ENCODE measurements at regions not wholly inside any gene's neighbourhood (a gene's known extent, or its start where the extent isn't known, plus 50 kb on each side); places are given as distances from the start of the nearest gene placed in this dataset.

- H3K36me3 Mint-ChIP-seq (ENCODE audit: low read depth), result no peaks in the 10 kb centered on the region
- no peak overlapping the region for H3K27ac Mint-ChIP-seq
- no peak for DNase-seq
- H3K9me3 Mint-ChIP-seq, result peaks cover 10% of the 10 kb centered on the region
- H3K4me3 Mint-ChIP-seq, result no peak overlapping the region
- no peaks in the 10 kb centered on the region for H3K27me3 Mint-ChIP-seq
- no peaks in the 10 kb centered on the region for H3K4me1 Mint-ChIP-seq (ENCODE audit: low read depth)
Observed at GRCh38 chr2:82591718-82592117, 1867.4 kb downstream of the SUCLG1 start.

GRCh38 chr2:82576656-82577055 lies 1882.4 kb downstream of the SUCLG1 start:
- no peaks in the 10 kb centered on the region for H3K4me1 Mint-ChIP-seq (ENCODE audit: low read depth)

GRCh38 chr2:82539280-82539621 lies 1919.8 kb downstream of the SUCLG1 start:
- Mint-ChIP-seq H3K36me3 (ENCODE audit: low read depth) (no peaks in the 10 kb centered on the region), H3K4me1 (ENCODE audit: low read depth) (no peaks in the 10 kb centered on the region), H3K27ac (no peak overlapping the region), H3K27me3 (no peaks in the 10 kb centered on the region), H3K9me3 (peaks cover 11% of the 10 kb centered on the region), H3K4me3 (no peak overlapping the region)
- DNase-seq, result no peak

More at GRCh38 chr2:82576656-82577055, 1882.4 kb downstream of the SUCLG1 start:
- no peak overlapping the region for H3K27ac Mint-ChIP-seq
- no peak overlapping the region for H3K4me3 Mint-ChIP-seq
- peaks cover 21% of the 10 kb centered on the region for H3K9me3 Mint-ChIP-seq
- DNase-seq, result no peak
- H3K36me3 Mint-ChIP-seq (ENCODE audit: low read depth), result no peaks in the 10 kb centered on the region
- H3K27me3 Mint-ChIP-seq, result no peaks in the 10 kb centered on the region

- no peaks in the 10 kb centered on the region for H3K27me3 Mint-ChIP-seq
- no peak for DNase-seq
- no peaks in the 10 kb centered on the region for H3K36me3 Mint-ChIP-seq (ENCODE audit: low read depth)
- H3K4me3 Mint-ChIP-seq, result no peak overlapping the region
- no peak overlapping the region for H3K27ac Mint-ChIP-seq
- no peaks in the 10 kb centered on the region for H3K4me1 Mint-ChIP-seq (ENCODE audit: low read depth)
- H3K9me3 Mint-ChIP-seq, result peaks cover 13% of the 10 kb centered on the region
Observed at GRCh38 chr2:82538590-82539279, 1920.3 kb downstream of the SUCLG1 start.

GRCh38 chr2:82528288-82528687 lies 1930.8 kb downstream of the SUCLG1 start:
- Mint-ChIP-seq H3K4me1 (ENCODE audit: low read depth) (no peaks in the 10 kb centered on the region), H3K27me3 (no peaks in the 10 kb centered on the region), H3K4me3 (no peak overlapping the region), H3K9me3 (peaks cover 11% of the 10 kb centered on the region), H3K27ac (no peak overlapping the region), H3K36me3 (ENCODE audit: low read depth) (no peaks in the 10 kb centered on the region)
- DNase-seq, result no peak

- Mint-ChIP-seq H3K27me3 (no peaks in the 10 kb centered on the region), H3K4me3 (no peak overlapping the region), H3K36me3 (ENCODE audit: low read depth) (no peaks in the 10 kb centered on the region), H3K27ac (no peak overlapping the region), H3K9me3 (peaks cover 19% of the 10 kb centered on the region), H3K4me1 (ENCODE audit: low read depth) (no peaks in the 10 kb centered on the region)
- DNase-seq, result no peak
Observed at GRCh38 chr2:82527124-82527523, 1932.0 kb downstream of the SUCLG1 start.

GRCh38 chr2:82526277-82526676 lies 1932.8 kb downstream of the SUCLG1 start:
- no peaks in the 10 kb centered on the region for H3K27me3 Mint-ChIP-seq
- DNase-seq, result no peak
- no peak overlapping the region for H3K27ac Mint-ChIP-seq
- H3K36me3 Mint-ChIP-seq (ENCODE audit: low read depth), result no peaks in the 10 kb centered on the region
- peaks cover 19% of the 10 kb centered on the region for H3K9me3 Mint-ChIP-seq
- no peak overlapping the region for H3K4me3 Mint-ChIP-seq
- H3K4me1 Mint-ChIP-seq (ENCODE audit: low read depth), result no peaks in the 10 kb centered on the region

- no peak overlapping the region for H3K4me3 Mint-ChIP-seq
- peaks cover 18% of the 10 kb centered on the region for H3K9me3 Mint-ChIP-seq
- no peak overlapping the region for H3K27ac Mint-ChIP-seq
- H3K36me3 Mint-ChIP-seq (ENCODE audit: low read depth), result no peaks in the 10 kb centered on the region
- H3K27me3 Mint-ChIP-seq, result no peaks in the 10 kb centered on the region
- no peak for DNase-seq
- H3K4me1 Mint-ChIP-seq (ENCODE audit: low read depth), result no peaks in the 10 kb centered on the region
Observed at GRCh38 chr2:82525744-82526143, 1933.3 kb downstream of the SUCLG1 start.

- Mint-ChIP-seq H3K36me3 (ENCODE audit: low read depth) (no peaks in the 10 kb centered on the region), H3K27ac (no peak overlapping the region), H3K27me3 (no peaks in the 10 kb centered on the region), H3K4me1 (ENCODE audit: low read depth) (no peaks in the 10 kb centered on the region), H3K4me3 (no peak overlapping the region), H3K9me3 (peaks cover 16% of the 10 kb centered on the region)
- no peak for DNase-seq
Observed at GRCh38 chr2:82524826-82525225, 1934.3 kb downstream of the SUCLG1 start.

- peaks cover 5% of the 10 kb centered on the region for H3K9me3 Mint-ChIP-seq
- DNase-seq, result no peak
- H3K27me3 Mint-ChIP-seq, result no peaks in the 10 kb centered on the region
- H3K4me1 Mint-ChIP-seq (ENCODE audit: low read depth), result no peaks in the 10 kb centered on the region
- H3K4me3 Mint-ChIP-seq, result no peak overlapping the region
- no peak overlapping the region for H3K27ac Mint-ChIP-seq
- no peaks in the 10 kb centered on the region for H3K36me3 Mint-ChIP-seq (ENCODE audit: low read depth)
Observed at GRCh38 chr2:82511894-82512293, 1947.2 kb downstream of the SUCLG1 start.

- no peaks in the 10 kb centered on the region for H3K36me3 Mint-ChIP-seq (ENCODE audit: low read depth)
- no peaks in the 10 kb centered on the region for H3K27me3 Mint-ChIP-seq
- peaks cover 12% of the 10 kb centered on the region for H3K9me3 Mint-ChIP-seq
- no peaks in the 10 kb centered on the region for H3K4me1 Mint-ChIP-seq (ENCODE audit: low read depth)
- H3K27ac Mint-ChIP-seq, result no peak overlapping the region
- DNase-seq, result no peak
- H3K4me3 Mint-ChIP-seq, result no peak overlapping the region
Observed at GRCh38 chr2:82508702-82509101, 1950.4 kb downstream of the SUCLG1 start.

GRCh38 chr2:82507657-82508056 lies 1951.4 kb downstream of the SUCLG1 start:
- no peak overlapping the region for H3K4me3 Mint-ChIP-seq
- no peak overlapping the region for H3K27ac Mint-ChIP-seq
- peaks cover 16% of the 10 kb centered on the region for H3K9me3 Mint-ChIP-seq
- DNase-seq, result no peak
- H3K27me3 Mint-ChIP-seq, result no peaks in the 10 kb centered on the region
- H3K4me1 Mint-ChIP-seq (ENCODE audit: low read depth), result no peaks in the 10 kb centered on the region
- no peaks in the 10 kb centered on the region for H3K36me3 Mint-ChIP-seq (ENCODE audit: low read depth)

GRCh38 chr2:82501217-82501616 lies 1957.9 kb downstream of the SUCLG1 start:
- Mint-ChIP-seq H3K4me1 (ENCODE audit: low read depth) (no peaks in the 10 kb centered on the region), H3K4me3 (no peak overlapping the region), H3K27ac (no peak overlapping the region), H3K9me3 (peaks cover 42% of the 10 kb centered on the region), H3K36me3 (ENCODE audit: low read depth) (no peaks in the 10 kb centered on the region), H3K27me3 (no peaks in the 10 kb centered on the region)
- no peak for DNase-seq

GRCh38 chr2:82498777-82499443 lies 1960.2 kb downstream of the SUCLG1 start:
- no peaks in the 10 kb centered on the region for H3K27me3 Mint-ChIP-seq
- peaks cover 37% of the 10 kb centered on the region for H3K9me3 Mint-ChIP-seq
- no peak overlapping the region for H3K27ac Mint-ChIP-seq
- H3K36me3 Mint-ChIP-seq (ENCODE audit: low read depth), result no peaks in the 10 kb centered on the region
- no peak overlapping the region for H3K4me3 Mint-ChIP-seq
- no peaks in the 10 kb centered on the region for H3K4me1 Mint-ChIP-seq (ENCODE audit: low read depth)
- DNase-seq, result no peak

- Mint-ChIP-seq H3K9me3 (peaks cover 16% of the 10 kb centered on the region), H3K36me3 (ENCODE audit: low read depth) (no peaks in the 10 kb centered on the region), H3K27ac (no peak overlapping the region), H3K4me3 (no peak overlapping the region), H3K27me3 (no peaks in the 10 kb centered on the region), H3K4me1 (ENCODE audit: low read depth) (no peaks in the 10 kb centered on the region)
- no peak for DNase-seq
Observed at GRCh38 chr2:82494739-82495138, 1964.3 kb downstream of the SUCLG1 start.
